SHP77 treated with DMSO at 0.1 percent for 48 hours (cell line): ENCODE measurements at regions not wholly inside any gene's neighbourhood (a gene's known extent, or its start where the extent isn't known, plus 50 kb on each side); places are given as distances from the start of the nearest gene placed in this dataset.
"Not testable (repeated sequence)": the region's sequence is repeated elsewhere in the genome, so short reads cannot be mapped to it uniquely, and the experiment has no call there.

Experiments
- DNase-seq: peaks from one replicate; lab custom pipeline; 2025; lab: John Stamatoyannopoulos, UW

- peak; percentile 39 for DNase-seq
Observed at GRCh38 chr1:217921126-217921904, 290.2 kb downstream of the SPATA17 start.

- no peak for DNase-seq
Observed at GRCh38 chr1:217924924-217925323, 293.8 kb downstream of the SPATA17 start.

- DNase-seq = no peak
Observed at GRCh38 chr1:217929213-217929885, 298.2 kb downstream of the SPATA17 start.

GRCh38 chr1:217943361-217943760 lies 312.2 kb downstream of the SPATA17 start:
- DNase-seq = no peak

GRCh38 chr1:217944550-217944949 lies 313.4 kb downstream of the SPATA17 start:
- DNase-seq = no peak

GRCh38 chr1:217946511-217946910 lies 315.4 kb downstream of the SPATA17 start:
- no peak for DNase-seq

- DNase-seq = no peak
Observed at GRCh38 chr1:217948741-217949140, 317.6 kb downstream of the SPATA17 start.

GRCh38 chr1:217953330-217953729 lies 322.2 kb downstream of the SPATA17 start:
- DNase-seq = no peak

- DNase-seq = no peak
Observed at GRCh38 chr1:217953922-217954321, 322.8 kb downstream of the SPATA17 start.

- no peak for DNase-seq
Observed at GRCh38 chr1:217955723-217956122, 324.6 kb downstream of the SPATA17 start.

- peak; percentile 11 for DNase-seq
Observed at GRCh38 chr1:217965156-217965786, 319.8 kb upstream of the RRP15 start.

GRCh38 chr1:217968085-217968484 lies 317.0 kb upstream of the RRP15 start:
- DNase-seq = no peak

- DNase-seq = no peak
Observed at GRCh38 chr1:217969428-217969827, 315.7 kb upstream of the RRP15 start.

GRCh38 chr1:217977943-217978342 lies 307.1 kb upstream of the RRP15 start:
- no peak for DNase-seq

- no peak for DNase-seq
Observed at GRCh38 chr1:217981430-217981829, 303.7 kb upstream of the RRP15 start.

GRCh38 chr1:217982331-217983050 lies 302.6 kb upstream of the RRP15 start:
- DNase-seq = no peak

- no peak for DNase-seq
Observed at GRCh38 chr1:217983051-217983375, 302.1 kb upstream of the RRP15 start.

- no peak for DNase-seq
Observed at GRCh38 chr1:217985641-217986040, 299.5 kb upstream of the RRP15 start.

- DNase-seq = no peak
Observed at GRCh38 chr1:217989510-217989909, 295.6 kb upstream of the RRP15 start.

- no peak for DNase-seq
Observed at GRCh38 chr1:217993439-217993838, 291.7 kb upstream of the RRP15 start.

- DNase-seq = not testable (repeated sequence)
Observed at GRCh38 chr1:218008296-218008695, 276.8 kb upstream of the RRP15 start.

GRCh38 chr1:218015106-218015505 lies 270.0 kb upstream of the RRP15 start:
- DNase-seq = not testable (repeated sequence)
